G401 (cell line): ENCODE measurements at regions not wholly inside any gene's neighbourhood (a gene's known extent, or its start where the extent isn't known, plus 50 kb on each side); places are given as distances from the start of the nearest gene placed in this dataset.
"Not testable (repeated sequence)": the region's sequence is repeated elsewhere in the genome, so short reads cannot be mapped to it uniquely, and the experiment has no call there.

Experiments used
- DNase-seq: peaks from one replicate; pipeline ENCODE4 v3.0.0-alpha.2; 2015; ENCODE audit warnings: low spot score
- in situ Hi-C: cut with HindIII; loops from 2 replicates; pipeline ENCODE4 v1.10.0; 2016; ENCODE audit warnings: low sequenced_read_pairs, mixed read lengths

GRCh38 chr20:12243327-12243726 is 325.6 kb downstream of the BTBD3 start:
- no peak for DNase-seq

GRCh38 chr20:12248481-12248880 is 330.8 kb downstream of the BTBD3 start:
- DNase-seq: no peak
- in situ Hi-C loops: no loop called here

More at GRCh38 chr20:12243327-12243726, 325.6 kb downstream of the BTBD3 start:
- in situ Hi-C loops: no loop called here

- in situ Hi-C loops: not testable (repeated sequence)
These were observed 333.0 kb downstream of the BTBD3 start for GRCh38 chr20:12250661-12251060.

DNA sequence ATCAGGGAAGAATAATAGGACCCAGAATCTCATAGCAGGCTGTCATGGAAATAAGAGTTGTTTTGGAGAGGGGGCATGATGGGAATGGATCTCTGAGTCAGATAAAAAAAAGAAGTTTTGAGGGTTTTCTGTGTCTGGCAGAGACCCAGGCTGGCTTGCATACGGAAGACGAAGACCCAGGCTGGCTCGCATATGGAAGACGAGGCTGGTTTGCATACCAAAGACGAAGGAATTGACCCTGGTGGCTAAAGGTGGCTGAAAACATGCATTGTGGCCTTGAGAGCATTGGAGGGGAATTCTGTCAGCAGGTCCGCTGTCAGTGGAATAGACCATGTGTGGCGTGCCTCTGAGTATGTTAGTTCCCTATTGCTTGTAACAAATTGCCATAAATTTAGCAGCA is 335.1 kb downstream of the BTBD3 start:
- no peak for DNase-seq
- in situ Hi-C loops: no loop called here

More at GRCh38 chr20:12250661-12251060, 333.0 kb downstream of the BTBD3 start:
- DNase-seq: not testable (repeated sequence)

GRCh38 chr20:12255461-12255970 is 337.8 kb downstream of the BTBD3 start:
- in situ Hi-C loops: no loop called here

GRCh38 chr20:12256806-12257205 is 339.1 kb downstream of the BTBD3 start:
- in situ Hi-C loops: no loop called here
- DNase-seq: no peak

More at GRCh38 chr20:12255461-12255970, 337.8 kb downstream of the BTBD3 start:
- DNase-seq: peak; percentile 6

- in situ Hi-C loops: no loop called here
- no peak for DNase-seq
These were observed 345.1 kb downstream of the BTBD3 start for GRCh38 chr20:12262747-12263146.

DNA sequence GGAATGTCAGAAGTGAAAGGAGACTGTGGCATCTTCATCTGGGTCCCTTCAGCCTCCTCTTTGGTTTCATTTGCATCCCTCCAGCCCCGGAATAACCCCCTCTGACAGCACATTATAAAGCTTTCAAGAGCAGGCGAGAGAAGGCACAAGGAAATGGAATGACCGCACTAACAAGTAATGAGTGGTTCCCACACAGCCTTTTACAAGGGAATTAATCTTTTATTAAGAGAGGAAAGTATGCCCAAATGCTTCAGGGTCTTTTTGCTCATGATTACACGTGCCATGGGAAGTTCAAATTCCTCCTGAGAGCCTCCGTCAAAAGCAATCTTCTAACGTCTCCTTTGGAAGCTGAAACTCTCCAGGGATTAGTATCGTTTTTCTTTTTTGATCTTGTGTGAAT is 347.0 kb downstream of the BTBD3 start:
- no peak for DNase-seq
- in situ Hi-C loops: no loop called here

DNA sequence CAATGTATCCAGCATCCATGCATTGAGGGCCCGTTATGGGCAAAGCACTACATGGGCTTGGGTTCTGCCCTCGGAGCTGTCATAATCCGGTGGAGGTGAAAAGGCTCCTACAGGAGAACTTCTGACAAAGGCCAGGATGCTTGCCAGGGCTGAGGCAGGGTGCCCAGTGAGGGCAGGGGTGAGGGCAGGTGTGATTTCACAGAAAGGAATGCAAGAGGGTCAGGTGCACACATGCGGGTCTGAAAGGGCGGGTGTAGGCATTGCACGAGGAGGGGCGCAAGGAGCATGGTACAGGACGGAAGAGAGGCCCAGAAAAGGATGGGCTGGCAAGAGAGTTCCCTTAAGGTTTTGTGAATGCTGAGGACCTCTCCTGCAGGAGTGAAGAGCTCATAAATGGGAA is 348.0 kb downstream of the BTBD3 start:
- in situ Hi-C loops: no loop called here
- DNase-seq: no peak

- no peak for DNase-seq
- in situ Hi-C loops: no loop called here
These were observed 351.9 kb downstream of the BTBD3 start for GRCh38 chr20:12269579-12269978.

GRCh38 chr20:12270863-12271262 is 353.2 kb downstream of the BTBD3 start:
- in situ Hi-C loops: no loop called here
- no peak for DNase-seq

- DNase-seq: no peak
- in situ Hi-C loops: no loop called here
These were observed 358.4 kb downstream of the BTBD3 start for GRCh38 chr20:12276011-12276673.

- in situ Hi-C loops: no loop called here
- no peak for DNase-seq
These were observed 369.9 kb downstream of the BTBD3 start for GRCh38 chr20:12287575-12287974.

- DNase-seq: no peak
- in situ Hi-C loops: no loop called here
These were observed 371.8 kb downstream of the BTBD3 start for GRCh38 chr20:12289465-12289864.

DNA sequence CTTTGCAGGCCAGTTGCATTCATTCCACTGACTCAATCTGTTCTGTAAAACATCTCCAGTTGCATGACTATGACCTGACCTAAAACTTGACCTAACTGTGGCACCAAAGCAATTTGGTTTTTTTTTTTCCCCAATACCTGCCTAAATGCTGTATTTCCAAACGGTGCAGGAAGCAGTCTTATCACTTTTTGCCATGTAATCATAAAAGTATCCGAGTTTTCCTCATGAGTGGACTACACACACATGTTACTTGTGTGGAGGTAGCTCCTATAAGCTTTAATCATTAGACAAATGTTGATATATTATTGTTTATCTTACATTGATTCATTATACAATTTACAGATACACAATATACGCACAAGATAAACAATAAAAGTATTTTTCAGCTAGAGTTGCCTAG is 373.7 kb downstream of the BTBD3 start:
- in situ Hi-C loops: no loop called here
- DNase-seq: no peak

DNA sequence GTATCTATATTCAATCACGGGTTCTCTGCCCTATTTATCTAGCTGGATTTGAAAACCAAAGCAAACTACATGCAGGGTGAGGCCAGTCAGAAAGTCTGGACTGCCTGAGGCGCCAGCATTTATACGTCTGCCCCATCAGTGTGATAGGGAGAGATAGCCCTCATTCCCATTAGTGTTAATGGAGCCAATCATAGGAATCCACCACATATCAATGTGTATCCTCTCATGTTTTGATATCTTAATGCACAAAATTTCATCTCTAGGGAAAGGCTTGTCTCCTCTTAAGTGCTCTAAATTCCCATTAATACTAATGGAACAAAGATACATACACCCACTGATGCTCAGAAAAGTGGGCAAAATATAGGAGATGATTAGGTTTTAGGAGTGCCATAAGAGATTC is 376.2 kb downstream of the BTBD3 start:
- in situ Hi-C loops: no loop called here
- DNase-seq: no peak

- no peak for DNase-seq
- in situ Hi-C loops: no loop called here
These were observed 377.0 kb downstream of the BTBD3 start for GRCh38 chr20:12294678-12295077.

DNA sequence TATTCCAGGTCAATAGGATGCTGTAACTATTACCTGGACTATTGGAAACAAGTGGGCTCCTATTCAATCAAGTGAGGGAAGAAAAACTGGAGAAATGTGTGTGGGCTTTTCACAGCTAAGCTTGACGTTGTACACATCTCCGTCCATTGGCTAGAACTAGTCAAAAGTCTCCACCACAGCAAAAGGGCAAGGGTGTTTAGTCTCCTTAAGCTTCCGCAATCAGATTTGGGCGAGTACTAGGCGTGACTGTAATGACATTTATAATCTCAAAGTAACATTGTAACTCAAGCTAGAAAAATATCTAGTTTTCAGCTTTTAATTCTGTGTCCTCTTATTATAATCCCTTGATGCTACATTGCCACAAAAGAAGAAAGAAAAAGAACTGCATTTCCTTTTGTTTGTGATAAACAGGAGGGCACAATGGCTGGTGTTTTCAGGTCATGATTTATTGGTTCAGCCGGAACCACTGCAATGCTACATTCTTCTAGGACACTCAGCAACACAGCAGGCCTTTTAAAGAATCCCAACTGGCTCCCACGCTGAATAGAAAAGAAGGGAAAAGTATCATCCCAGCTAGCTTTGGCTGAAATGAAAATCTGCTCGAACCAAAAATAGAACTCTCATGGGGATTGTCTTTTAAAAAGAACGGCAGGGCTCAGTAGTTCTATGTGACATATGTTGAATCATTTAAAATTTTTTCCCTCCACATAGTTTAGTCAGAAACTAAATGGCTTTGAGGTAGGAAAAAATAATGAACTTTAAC is 387.7 kb downstream of the BTBD3 start:
- DNase-seq: peak; percentile 11
- in situ Hi-C loops: no loop called here

GRCh38 chr20:12306107-12306506 is 388.4 kb downstream of the BTBD3 start:
- in situ Hi-C loops: no loop called here

GRCh38 chr20:12311094-12311865 is 393.6 kb downstream of the BTBD3 start:
- in situ Hi-C loops: no loop called here
- no peak for DNase-seq

More at GRCh38 chr20:12306107-12306506, 388.4 kb downstream of the BTBD3 start:
- DNase-seq: no peak
